Omental fat pad (tissue), 3 donors: ENCODE measurements at regions not wholly inside any gene's neighbourhood (a gene's known extent, or its start where the extent isn't known, plus 50 kb on each side); places are given as distances from the start of the nearest gene placed in this dataset.

ENCODE experiments used
- ATAC-seq: fragments of 150-250 bp; one replicate; pipeline ENCODE4 v1.9.1; 2016; ENCODE audit warnings: mild to moderate bottlenecking, moderate library complexity; ENCODE audit not compliant: low FRiP score
- DNase-seq: peaks from one replicate; pipeline ENCODE4 v3.0.0-alpha.2; 2019; ENCODE audit warnings: low spot score
- CTCF ChIP-seq, 3 donors: fragments of 450-650 bp; IDR thresholded peaks; one replicate each; pipeline ENCODE4 v1.5.1; 2016 to 2017; ENCODE audit warnings: antibody characterized with exemption in 3 of 3, mild to moderate bottlenecking in 3 of 3, moderate library complexity in 2 of 3

- DNase-seq (no peak), ATAC-seq (no peak)
- TF ChIP-seq CTCF (IDR thresholded peaks at IDR 0.05), result no peak
Measured at GRCh38 chr4:27934871-27935270, 1074.2 kb downstream of the STIM2 start.

GRCh38 chr4:27946799-27947198, 1086.2 kb downstream of the STIM2 start:
- no peak for DNase-seq
- TF ChIP-seq CTCF (IDR thresholded peaks at IDR 0.05), result no peak
- no peak for ATAC-seq

- DNase-seq (no peak), ATAC-seq (no peak)
- no peak for TF ChIP-seq CTCF (IDR thresholded peaks at IDR 0.05)
Measured at GRCh38 chr4:27947302-27947701, 1086.7 kb downstream of the STIM2 start.

GRCh38 chr4:27964095-27964494, 1103.5 kb downstream of the STIM2 start:
- no peak for ATAC-seq
- TF ChIP-seq CTCF (IDR thresholded peaks at IDR 0.05), result no peak
- DNase-seq, result no peak

GRCh38 chr4:27966664-27967063, 1106.0 kb downstream of the STIM2 start:
- TF ChIP-seq CTCF (IDR thresholded peaks at IDR 0.05), result no peak
- DNase-seq, result no peak
- ATAC-seq, result no peak

GRCh38 chr4:27973056-27973455, 1112.4 kb downstream of the STIM2 start:
- DNase-seq (no peak), ATAC-seq (no peak)
- TF ChIP-seq CTCF (IDR thresholded peaks at IDR 0.05), result no peak

- no peak for DNase-seq
- no peak for ATAC-seq
- no peak for TF ChIP-seq CTCF (IDR thresholded peaks at IDR 0.05)
Measured at GRCh38 chr4:27973700-27974099, 1113.1 kb downstream of the STIM2 start.
